ENCODE measurements at regions not wholly inside any gene's neighbourhood (a gene's known extent, or its start where the extent isn't known, plus 50 kb on each side); places are given as distances from the start of the nearest gene placed in this dataset.

DNA sequence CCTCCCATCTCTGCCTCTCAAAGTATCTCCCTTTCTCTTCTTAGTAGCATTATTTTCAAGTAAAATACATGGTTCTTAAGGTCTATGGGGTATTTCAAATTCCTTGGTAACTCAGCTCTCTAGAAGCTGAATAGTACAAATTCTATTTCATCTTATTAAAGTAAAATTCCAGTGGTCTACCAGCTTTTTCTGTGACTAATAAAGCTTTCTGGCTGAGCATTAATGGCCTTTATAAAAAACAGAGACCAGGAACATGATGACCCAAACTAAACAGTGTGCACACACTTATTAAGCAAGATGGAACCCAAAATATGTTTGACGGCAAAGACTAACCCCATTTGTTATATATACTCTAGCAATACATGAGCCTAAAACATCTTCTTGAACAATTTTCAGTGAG is 142.6 kb downstream of the OR2K2 start:
- no peaks in the 10 kb centered on the region for H3K27me3 ChIP-seq (ENCODE audit: control insufficient read depth, insufficient read depth, low read length)
- no peak overlapping the region for H3K27ac ChIP-seq (ENCODE audit: low read depth in 2 of 2, low read length in 2 of 2)
- H3K9me3 ChIP-seq (ENCODE audit: control insufficient read depth in 2 of 3, insufficient read depth in 1 of 3, low read length in 3 of 3): no peaks in the 10 kb centered on the region
- no peaks in the 10 kb centered on the region for H3K36me3 ChIP-seq (ENCODE audit: control insufficient read depth in 2 of 3, insufficient read depth in 3 of 3, low read length in 3 of 3)
- DNase-seq (no peak), FAIRE-seq (no peak)
- no peaks in the 10 kb centered on the region for H3K4me1 ChIP-seq (ENCODE audit: control insufficient read depth in 2 of 3, insufficient read depth in 2 of 3, low read depth in 1 of 3, low read length in 3 of 3)
- TF ChIP-seq, protein P1, sequence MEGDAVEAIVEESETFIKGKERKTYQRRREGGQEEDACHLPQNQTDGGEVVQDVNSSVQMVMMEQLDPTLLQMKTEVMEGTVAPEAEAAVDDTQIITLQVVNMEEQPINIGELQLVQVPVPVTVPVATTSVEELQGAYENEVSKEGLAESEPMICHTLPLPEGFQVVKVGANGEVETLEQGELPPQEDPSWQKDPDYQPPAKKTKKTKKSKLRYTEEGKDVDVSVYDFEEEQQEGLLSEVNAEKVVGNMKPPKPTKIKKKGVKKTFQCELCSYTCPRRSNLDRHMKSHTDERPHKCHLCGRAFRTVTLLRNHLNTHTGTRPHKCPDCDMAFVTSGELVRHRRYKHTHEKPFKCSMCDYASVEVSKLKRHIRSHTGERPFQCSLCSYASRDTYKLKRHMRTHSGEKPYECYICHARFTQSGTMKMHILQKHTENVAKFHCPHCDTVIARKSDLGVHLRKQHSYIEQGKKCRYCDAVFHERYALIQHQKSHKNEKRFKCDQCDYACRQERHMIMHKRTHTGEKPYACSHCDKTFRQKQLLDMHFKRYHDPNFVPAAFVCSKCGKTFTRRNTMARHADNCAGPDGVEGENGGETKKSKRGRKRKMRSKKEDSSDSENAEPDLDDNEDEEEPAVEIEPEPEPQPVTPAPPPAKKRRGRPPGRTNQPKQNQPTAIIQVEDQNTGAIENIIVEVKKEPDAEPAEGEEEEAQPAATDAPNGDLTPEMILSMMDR (IDR thresholded peaks at IDR 0.05; ENCODE audit: borderline replicate concordance, extremely low read depth, insufficient read depth): no peak
- intact Hi-C loops (cut with DNase I): no loop called here
- H3K4me3 ChIP-seq (ENCODE audit: low read length in 3 of 3): no peak overlapping the region
- no peak overlapping the region for H3K9ac ChIP-seq (ENCODE audit: low read length in 3 of 3)

DNA sequence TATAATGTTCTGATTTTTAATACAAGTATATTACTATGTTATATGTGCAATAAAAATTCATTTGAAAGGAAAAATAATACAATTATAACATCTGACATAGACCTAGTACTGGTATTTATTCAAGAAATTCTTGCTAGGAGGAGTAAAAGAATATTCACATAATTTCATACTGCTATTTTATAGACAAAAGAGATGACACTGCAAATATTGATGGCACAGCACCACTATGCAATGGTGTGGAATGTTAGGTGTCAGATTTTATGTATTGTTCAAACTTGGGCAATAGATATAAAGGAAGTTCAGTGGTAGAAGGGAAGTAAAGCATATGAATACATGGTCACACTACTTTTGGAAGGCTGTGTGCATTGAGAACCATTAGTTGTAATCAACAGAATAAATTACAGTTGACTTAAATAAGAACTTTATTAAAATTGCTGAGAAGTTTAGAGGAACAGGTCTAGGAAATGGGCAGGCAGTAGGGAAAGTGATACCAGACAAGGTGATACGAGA is 143.9 kb downstream of the OR2K2 start:
- H3K4me1 ChIP-seq (ENCODE audit: control insufficient read depth in 2 of 3, insufficient read depth in 2 of 3, low read depth in 1 of 3, low read length in 3 of 3): no peaks in the 10 kb centered on the region
- TF ChIP-seq, protein P1 (IDR thresholded peaks at IDR 0.05; ENCODE audit: borderline replicate concordance, extremely low read depth, insufficient read depth): no peak
- no peak for FAIRE-seq
- H3K36me3 ChIP-seq (ENCODE audit: control insufficient read depth in 2 of 3, insufficient read depth in 3 of 3, low read length in 3 of 3): no peaks in the 10 kb centered on the region
- no peaks in the 10 kb centered on the region for H3K9me3 ChIP-seq (ENCODE audit: control insufficient read depth in 2 of 3, insufficient read depth in 1 of 3, low read length in 3 of 3)
- no peak for DNase-seq
- no peak overlapping the region for H3K9ac ChIP-seq (ENCODE audit: low read length in 3 of 3)
- H3K27me3 ChIP-seq (ENCODE audit: control insufficient read depth, insufficient read depth, low read length): no peaks in the 10 kb centered on the region
- intact Hi-C loops (cut with DNase I): no loop called here
- H3K4me3 ChIP-seq (ENCODE audit: low read length in 3 of 3): no peak overlapping the region
- H3K27ac ChIP-seq (ENCODE audit: low read depth in 2 of 2, low read length in 2 of 2): no peak overlapping the region

DNA sequence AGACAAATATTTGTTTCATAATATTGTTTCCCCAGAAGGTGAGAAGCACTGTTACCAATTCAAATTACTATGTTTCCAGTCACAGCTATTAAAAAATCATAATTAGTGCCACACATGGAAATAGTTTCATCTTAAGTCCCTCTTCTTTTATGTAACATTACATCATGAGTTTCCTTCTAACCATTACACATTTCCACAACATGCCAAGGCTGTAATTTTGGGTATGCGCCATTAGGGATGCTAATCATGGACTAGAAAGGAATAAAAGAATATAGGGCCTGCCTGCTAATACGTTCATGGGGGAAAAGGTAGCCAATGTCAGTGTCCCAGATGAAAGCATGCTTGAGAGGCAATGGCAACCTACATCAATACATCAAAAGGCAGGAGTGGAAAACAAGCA is 142.5 kb upstream of the LPAR1 start:
- Histone ChIP-seq H3K9ac (ENCODE audit: low read length in 3 of 3) (no peak overlapping the region), H3K36me3 (ENCODE audit: control insufficient read depth in 2 of 3, insufficient read depth in 3 of 3, low read length in 3 of 3) (no peaks in the 10 kb centered on the region), H3K4me1 (ENCODE audit: control insufficient read depth in 2 of 3, insufficient read depth in 2 of 3, low read depth in 1 of 3, low read length in 3 of 3) (no peaks in the 10 kb centered on the region), H3K27ac (ENCODE audit: low read depth in 2 of 2, low read length in 2 of 2) (no peak overlapping the region), H3K4me3 (ENCODE audit: low read length in 3 of 3) (no peak overlapping the region), H3K27me3 (ENCODE audit: control insufficient read depth, insufficient read depth, low read length) (no peaks in the 10 kb centered on the region), H3K9me3 (ENCODE audit: control insufficient read depth in 2 of 3, insufficient read depth in 1 of 3, low read length in 3 of 3) (no peaks in the 10 kb centered on the region)
- TF ChIP-seq, protein P1 (IDR thresholded peaks at IDR 0.05; ENCODE audit: borderline replicate concordance, extremely low read depth, insufficient read depth): no peak
- intact Hi-C loops (cut with DNase I): no loop called here
- FAIRE-seq (no peak), DNase-seq (no peak)

DNA sequence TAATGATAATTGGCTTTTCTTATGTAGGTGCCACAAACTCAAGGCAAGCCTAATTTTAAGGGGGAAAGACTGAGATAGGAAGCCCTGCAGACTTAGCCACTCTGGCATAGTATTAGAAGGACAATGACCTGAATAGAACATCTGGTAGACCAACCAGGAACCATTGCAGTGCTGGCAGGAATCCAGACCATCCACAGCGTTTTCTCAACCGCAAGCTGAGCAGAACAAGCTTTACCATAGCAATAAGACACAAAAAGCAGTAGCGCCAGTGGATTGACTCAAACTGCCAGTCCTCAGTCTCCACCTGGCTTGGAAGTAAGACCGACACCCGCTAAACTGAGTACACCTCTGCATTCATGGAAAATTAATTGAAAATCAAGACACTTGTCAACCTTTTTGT is 141.3 kb upstream of the LPAR1 start:
- Histone ChIP-seq H3K27me3 (ENCODE audit: control insufficient read depth, insufficient read depth, low read length) (no peaks in the 10 kb centered on the region), H3K36me3 (ENCODE audit: control insufficient read depth in 2 of 3, insufficient read depth in 3 of 3, low read length in 3 of 3) (no peaks in the 10 kb centered on the region), H3K9me3 (ENCODE audit: control insufficient read depth in 2 of 3, insufficient read depth in 1 of 3, low read length in 3 of 3) (no peaks in the 10 kb centered on the region), H3K4me1 (ENCODE audit: control insufficient read depth in 2 of 3, insufficient read depth in 2 of 3, low read depth in 1 of 3, low read length in 3 of 3) (no peaks in the 10 kb centered on the region), H3K9ac (ENCODE audit: low read length in 3 of 3) (no peak overlapping the region), H3K4me3 (ENCODE audit: low read length in 3 of 3) (no peak overlapping the region), H3K27ac (ENCODE audit: low read depth in 2 of 2, low read length in 2 of 2) (no peak overlapping the region)
- intact Hi-C loops (cut with DNase I): no loop called here
- FAIRE-seq (no peak), DNase-seq (no peak)
- TF ChIP-seq, protein P1 (IDR thresholded peaks at IDR 0.05; ENCODE audit: borderline replicate concordance, extremely low read depth, insufficient read depth): no peak
